IgD-negative memory B cell (primary cell): ENCODE measurements at regions not wholly inside any gene's neighbourhood (a gene's known extent, or its start where the extent isn't known, plus 50 kb on each side); places are given as distances from the start of the nearest gene placed in this dataset.

Experiments
- H3K27ac Mint-ChIP-seq, 3 donors: one replicate each; pipeline ENCODE4 v1.8.0; 2020 to 2022; ENCODE audit warnings: mild to moderate bottlenecking in 3 of 3, mixed read lengths in 3 of 3, moderate library complexity in 1 of 3
- H3K27me3 Mint-ChIP-seq: one replicate; pipeline ENCODE4 v1.8.0; 2021; ENCODE audit warnings: mixed read lengths
- H3K36me3 Mint-ChIP-seq: one replicate; pipeline ENCODE4 v1.8.0; 2020; ENCODE audit warnings: mild to moderate bottlenecking, mixed read lengths
- H3K4me1 Mint-ChIP-seq, 3 donors: one replicate each; pipeline ENCODE4 v1.8.0; 2020 to 2022; ENCODE audit warnings: mixed read lengths in 3 of 3, mild to moderate bottlenecking in 1 of 3
- H3K4me3 Mint-ChIP-seq, 4 donors: one replicate each; pipeline ENCODE4 v1.8.0; 2020 to 2022; ENCODE audit warnings: mild to moderate bottlenecking in 4 of 4, mixed read lengths in 4 of 4, moderate library complexity in 3 of 4
- H3K9me3 Mint-ChIP-seq, 3 donors: one replicate each; pipeline ENCODE4 v1.8.0; 2020 to 2021; ENCODE audit warnings: mixed read lengths in 3 of 3, mild to moderate bottlenecking in 1 of 3

DNA sequence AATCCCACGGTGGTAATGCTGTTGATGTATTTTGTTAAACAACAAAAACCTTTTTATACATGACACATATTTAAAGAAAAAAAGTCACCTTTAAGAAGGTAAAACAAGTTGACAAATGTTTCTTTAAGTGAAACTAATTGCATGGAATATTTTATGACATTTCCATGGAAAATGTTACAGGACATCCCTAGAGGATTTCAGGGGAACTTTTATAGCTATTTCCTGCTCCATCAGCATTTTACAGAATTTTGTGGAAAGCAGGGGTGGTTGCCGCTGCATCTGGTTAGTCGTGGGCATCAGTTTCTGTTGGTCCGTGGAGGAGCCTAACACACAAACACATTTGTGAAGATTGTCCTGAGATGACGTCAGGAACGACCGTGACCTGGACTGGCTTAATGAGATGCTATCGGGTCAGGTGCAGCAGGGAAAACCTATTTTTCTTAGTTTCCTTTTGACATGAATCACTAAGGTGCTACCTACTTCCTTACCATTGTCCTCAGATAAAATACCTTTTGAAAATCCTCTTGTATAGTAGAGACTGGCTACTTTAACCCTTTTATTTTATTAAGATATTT, 305.1 kb downstream of the MAP2K6 start:
- Mint-ChIP-seq H3K27me3 (no peaks in the 10 kb centered on the region), H3K36me3 (no peaks in the 10 kb centered on the region), H3K9me3 (peaks cover 0 to 3% (median 2%) of the 10 kb centered on the region in 3 donors), H3K4me1 (no peaks in the 10 kb centered on the region), H3K4me3 (no peak overlapping the region), H3K27ac (no peak overlapping the region)

- Mint-ChIP-seq H3K36me3 (no peaks in the 10 kb centered on the region), H3K27me3 (peaks cover 2% of the 10 kb centered on the region)
Observed at GRCh38 chr17:69722518-69722917, 308.0 kb downstream of the MAP2K6 start.

GRCh38 chr17:69723316-69723715, 308.8 kb downstream of the MAP2K6 start:
- no peak overlapping the region for H3K4me3 Mint-ChIP-seq
- H3K36me3 Mint-ChIP-seq = no peaks in the 10 kb centered on the region
- peaks cover 0 to 3% (median 3%) of the 10 kb centered on the region in 3 donors for H3K9me3 Mint-ChIP-seq
- H3K27me3 Mint-ChIP-seq = peaks cover 2% of the 10 kb centered on the region
- H3K27ac Mint-ChIP-seq = no peak overlapping the region
- no peaks in the 10 kb centered on the region for H3K4me1 Mint-ChIP-seq

More at GRCh38 chr17:69722518-69722917, 308.0 kb downstream of the MAP2K6 start:
- H3K4me1 Mint-ChIP-seq = no peaks in the 10 kb centered on the region
- no peak overlapping the region for H3K27ac Mint-ChIP-seq
- no peak overlapping the region for H3K4me3 Mint-ChIP-seq
- H3K9me3 Mint-ChIP-seq = peaks cover 0 to 3% (median 3%) of the 10 kb centered on the region in 3 donors

GRCh38 chr17:69723741-69724140, 309.2 kb downstream of the MAP2K6 start:
- peaks cover 0 to 3% (median 0%) of the 10 kb centered on the region in 3 donors for H3K9me3 Mint-ChIP-seq
- H3K27me3 Mint-ChIP-seq = peaks cover 2% of the 10 kb centered on the region
- no peak overlapping the region for H3K4me3 Mint-ChIP-seq
- H3K4me1 Mint-ChIP-seq = no peaks in the 10 kb centered on the region
- H3K27ac Mint-ChIP-seq = no peak overlapping the region
- H3K36me3 Mint-ChIP-seq = no peaks in the 10 kb centered on the region

DNA sequence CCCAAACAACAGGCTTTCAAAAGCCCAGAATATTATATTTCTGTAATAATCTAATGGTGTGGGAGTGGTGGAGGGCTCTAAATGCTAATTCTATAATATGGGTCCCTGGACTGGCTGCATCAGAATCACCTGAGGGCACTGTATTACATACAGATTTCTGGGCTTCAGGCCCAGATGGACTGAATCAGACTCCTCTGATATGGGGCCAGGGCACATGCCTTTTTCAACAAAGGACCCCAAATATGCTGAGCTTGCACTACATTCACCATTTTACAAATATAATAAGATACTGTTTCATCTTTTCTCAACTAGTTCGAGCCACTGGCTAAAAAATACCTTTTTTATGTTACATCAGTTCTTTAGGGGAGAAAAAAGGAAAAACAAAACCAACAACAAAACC, 309.7 kb downstream of the MAP2K6 start:
- H3K9me3 Mint-ChIP-seq = peaks cover 0 to 3% (median 0%) of the 10 kb centered on the region in 3 donors
- no peaks in the 10 kb centered on the region for H3K4me1 Mint-ChIP-seq
- no peaks in the 10 kb centered on the region for H3K36me3 Mint-ChIP-seq
- H3K27me3 Mint-ChIP-seq = peaks cover 2% of the 10 kb centered on the region
- no peak overlapping the region for H3K27ac Mint-ChIP-seq
- H3K4me3 Mint-ChIP-seq = no peak overlapping the region

DNA sequence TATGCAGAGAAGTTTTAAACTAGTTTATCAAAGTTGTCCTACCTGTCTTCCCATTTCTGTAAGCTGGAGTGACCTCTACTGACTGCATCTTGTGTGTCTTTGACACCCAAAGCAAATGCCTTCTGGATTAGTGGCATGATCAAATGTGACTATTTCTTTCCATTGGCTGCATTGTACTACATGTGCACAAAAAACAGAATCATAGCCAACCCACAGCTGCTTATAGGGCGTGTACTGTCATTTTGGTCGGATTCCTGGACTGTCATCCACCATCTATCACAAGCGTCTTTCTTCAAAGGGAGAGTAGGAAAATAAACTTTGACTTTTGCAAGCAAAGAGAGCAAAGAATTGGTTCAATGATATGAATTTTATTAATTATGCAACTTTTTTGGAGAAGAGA, 310.6 kb downstream of the MAP2K6 start:
- no peaks in the 10 kb centered on the region for H3K4me1 Mint-ChIP-seq
- no peak overlapping the region for H3K27ac Mint-ChIP-seq
- H3K4me3 Mint-ChIP-seq = no peak overlapping the region
- H3K9me3 Mint-ChIP-seq = peaks cover 0 to 3% (median 0%) of the 10 kb centered on the region in 3 donors
- H3K36me3 Mint-ChIP-seq = no peaks in the 10 kb centered on the region
- peaks cover 2% of the 10 kb centered on the region for H3K27me3 Mint-ChIP-seq

- Mint-ChIP-seq H3K4me1 (no peaks in the 10 kb centered on the region), H3K36me3 (peaks cover 1% of the 10 kb centered on the region), H3K27me3 (peaks cover 2% of the 10 kb centered on the region), H3K9me3 (peaks cover 0 to 5% (median 0%) of the 10 kb centered on the region in 3 donors), H3K27ac (no peak overlapping the region), H3K4me3 (no peak overlapping the region)
Observed at GRCh38 chr17:69728816-69729215, 314.3 kb downstream of the MAP2K6 start.

DNA sequence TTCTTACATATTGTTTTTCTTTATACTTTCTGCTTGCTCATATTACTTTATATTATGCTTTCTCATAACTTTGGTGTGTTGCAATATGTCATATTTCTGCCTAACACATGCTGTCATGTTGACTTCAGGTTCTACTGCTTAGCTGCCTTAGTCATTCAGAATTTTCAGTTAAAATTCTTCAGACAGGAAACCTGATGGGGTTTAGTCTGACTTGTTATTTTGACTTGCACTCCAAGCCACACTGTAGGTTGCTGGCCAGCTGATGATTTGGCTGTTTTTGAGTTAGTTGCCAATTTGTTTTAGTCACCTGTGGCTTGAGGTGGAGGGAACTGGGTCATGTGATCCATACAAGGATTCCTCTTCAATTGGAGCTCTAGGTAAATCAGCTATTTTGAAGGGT, 315.4 kb downstream of the MAP2K6 start:
- Mint-ChIP-seq H3K27me3 (peaks cover 2% of the 10 kb centered on the region), H3K4me3 (no peak overlapping the region), H3K4me1 (no peaks in the 10 kb centered on the region), H3K36me3 (peaks cover 1% of the 10 kb centered on the region), H3K27ac (no peak overlapping the region), H3K9me3 (peaks cover 0 to 4% (median 0%) of the 10 kb centered on the region in 3 donors)

GRCh38 chr17:69732272-69732918, 317.9 kb downstream of the MAP2K6 start:
- no peak overlapping the region for H3K27ac Mint-ChIP-seq
- H3K27me3 Mint-ChIP-seq = no peaks in the 10 kb centered on the region
- H3K36me3 Mint-ChIP-seq = peaks cover 1% of the 10 kb centered on the region
- peaks cover 0 to 2% (median 2%) of the 10 kb centered on the region in 3 donors for H3K9me3 Mint-ChIP-seq
- H3K4me3 Mint-ChIP-seq = no peak overlapping the region
- H3K4me1 Mint-ChIP-seq = no peaks in the 10 kb centered on the region

- Mint-ChIP-seq H3K36me3 (peaks cover 1% of the 10 kb centered on the region), H3K9me3 (peaks cover 0 to 4% (median 2%) of the 10 kb centered on the region in 3 donors), H3K27ac (no peak overlapping the region), H3K4me3 (no peak overlapping the region), H3K4me1 (no peaks in the 10 kb centered on the region), H3K27me3 (no peaks in the 10 kb centered on the region)
Observed at GRCh38 chr17:69733171-69734012, 318.9 kb downstream of the MAP2K6 start.

GRCh38 chr17:69734656-69735055, 320.2 kb downstream of the MAP2K6 start:
- Mint-ChIP-seq H3K4me1 (no peaks in the 10 kb centered on the region), H3K36me3 (peaks cover 1% of the 10 kb centered on the region), H3K9me3 (peaks cover 0 to 4% (median 2%) of the 10 kb centered on the region in 3 donors), H3K27ac (no peak overlapping the region), H3K4me3 (no peak overlapping the region), H3K27me3 (no peaks in the 10 kb centered on the region)

DNA sequence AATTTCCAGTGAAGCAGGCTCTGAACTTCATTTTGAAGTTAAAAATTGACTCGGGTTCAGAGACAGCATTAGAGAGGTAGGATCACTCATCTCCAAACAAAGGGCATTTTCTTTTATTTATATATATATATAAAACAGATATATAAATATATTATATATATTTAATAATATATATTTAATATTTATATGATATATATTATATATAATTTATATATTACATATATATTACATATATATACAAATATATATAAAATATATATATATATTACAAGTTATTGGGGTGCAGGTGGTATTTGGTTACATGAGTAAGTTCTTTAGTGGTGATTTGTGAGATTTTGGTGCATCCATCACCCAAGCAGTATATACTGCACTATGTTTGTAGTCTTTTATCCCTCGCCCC, 320.8 kb downstream of the MAP2K6 start:
- H3K4me1 Mint-ChIP-seq = no peaks in the 10 kb centered on the region
- no peak overlapping the region for H3K4me3 Mint-ChIP-seq
- H3K27me3 Mint-ChIP-seq = no peaks in the 10 kb centered on the region
- H3K36me3 Mint-ChIP-seq = peaks cover 3% of the 10 kb centered on the region
- H3K27ac Mint-ChIP-seq = no peak overlapping the region
- peaks cover 0 to 4% (median 2%) of the 10 kb centered on the region in 3 donors for H3K9me3 Mint-ChIP-seq

GRCh38 chr17:69743091-69743490, 328.6 kb downstream of the MAP2K6 start:
- no peaks in the 10 kb centered on the region for H3K27me3 Mint-ChIP-seq
- H3K4me1 Mint-ChIP-seq = no peaks in the 10 kb centered on the region
- H3K4me3 Mint-ChIP-seq = no peak overlapping the region
- H3K36me3 Mint-ChIP-seq = peaks cover 2% of the 10 kb centered on the region
- no peak overlapping the region for H3K27ac Mint-ChIP-seq
- peaks cover 2 to 7% (median 4%) of the 10 kb centered on the region in 3 donors for H3K9me3 Mint-ChIP-seq

- H3K27ac Mint-ChIP-seq = no peak overlapping the region
- H3K4me1 Mint-ChIP-seq = no peaks in the 10 kb centered on the region
- H3K27me3 Mint-ChIP-seq = no peaks in the 10 kb centered on the region
- H3K36me3 Mint-ChIP-seq = peaks cover 2% of the 10 kb centered on the region
- no peak overlapping the region for H3K4me3 Mint-ChIP-seq
- H3K9me3 Mint-ChIP-seq = peaks cover 2 to 6% (median 4%) of the 10 kb centered on the region in 3 donors
Observed at GRCh38 chr17:69744512-69745070, 330.1 kb downstream of the MAP2K6 start.

GRCh38 chr17:69749911-69750310, 325.1 kb upstream of the KCNJ16 start:
- no peak overlapping the region for H3K4me3 Mint-ChIP-seq

More at GRCh38 chr17:69749911-69750310, 325.1 kb upstream of the KCNJ16 start:
- H3K27me3 Mint-ChIP-seq = no peaks in the 10 kb centered on the region
- H3K36me3 Mint-ChIP-seq = no peaks in the 10 kb centered on the region
- H3K4me1 Mint-ChIP-seq = no peaks in the 10 kb centered on the region
- H3K27ac Mint-ChIP-seq = no peak overlapping the region
- peaks cover 0 to 4% (median 2%) of the 10 kb centered on the region in 3 donors for H3K9me3 Mint-ChIP-seq
